Astrocyte of the cerebellum (primary cell): ENCODE measurements at regions not wholly inside any gene's neighbourhood (a gene's known extent, or its start where the extent isn't known, plus 50 kb on each side); places are given as distances from the start of the nearest gene placed in this dataset.
A peak's percentile ranks its signal among the peaks of the same experiment; 100 is the strongest.

Experiments
- DNase-seq: peaks from one replicate; pipeline ENCODE4 v3.0.0-alpha.2; 2011; ENCODE audit warnings: low read depth
- H3K4me3 ChIP-seq: 2 replicates; pipeline ENCODE4 v1.5.1; 2011; ENCODE audit warnings: mild to moderate bottlenecking, low read depth, low read length, moderate library complexity
- in situ Hi-C: cut with HindIII; loops from 2 replicates; pipeline ENCODE4 v1.10.0; 2017; ENCODE audit warnings: low sequenced_read_pairs
- TF ChIP-seq, protein P1 (sequence below): IDR thresholded peaks from 2 replicates; pipeline ENCODE4 v1.5.1; 2012; ENCODE audit warnings: low read length, low read depth, moderate library complexity, mild to moderate bottlenecking; ENCODE audit errors: missing control alignments

DNA sequence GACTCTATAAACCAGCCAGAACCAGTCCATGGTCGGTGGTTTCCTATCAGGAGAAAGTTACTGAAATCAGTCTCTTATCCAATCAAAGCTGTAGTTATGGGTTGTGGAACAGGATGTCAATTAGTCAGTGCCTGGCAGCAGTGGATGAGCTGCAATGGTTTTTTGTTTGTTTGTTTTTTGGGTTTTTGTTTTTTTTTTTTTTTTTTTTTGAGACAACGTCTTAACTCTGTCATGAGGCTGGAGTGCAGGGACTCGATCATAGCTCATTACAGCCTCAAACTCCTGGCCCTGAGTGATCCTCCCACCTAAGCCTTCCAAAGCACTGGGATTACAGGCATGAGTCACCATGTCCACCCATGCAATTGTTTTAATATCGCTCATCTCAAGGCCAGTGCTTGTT lies 113.3 kb upstream of the CAND1 start:
- no peak for DNase-seq
- no peak overlapping the region for H3K4me3 ChIP-seq
- TF ChIP-seq, protein P1, sequence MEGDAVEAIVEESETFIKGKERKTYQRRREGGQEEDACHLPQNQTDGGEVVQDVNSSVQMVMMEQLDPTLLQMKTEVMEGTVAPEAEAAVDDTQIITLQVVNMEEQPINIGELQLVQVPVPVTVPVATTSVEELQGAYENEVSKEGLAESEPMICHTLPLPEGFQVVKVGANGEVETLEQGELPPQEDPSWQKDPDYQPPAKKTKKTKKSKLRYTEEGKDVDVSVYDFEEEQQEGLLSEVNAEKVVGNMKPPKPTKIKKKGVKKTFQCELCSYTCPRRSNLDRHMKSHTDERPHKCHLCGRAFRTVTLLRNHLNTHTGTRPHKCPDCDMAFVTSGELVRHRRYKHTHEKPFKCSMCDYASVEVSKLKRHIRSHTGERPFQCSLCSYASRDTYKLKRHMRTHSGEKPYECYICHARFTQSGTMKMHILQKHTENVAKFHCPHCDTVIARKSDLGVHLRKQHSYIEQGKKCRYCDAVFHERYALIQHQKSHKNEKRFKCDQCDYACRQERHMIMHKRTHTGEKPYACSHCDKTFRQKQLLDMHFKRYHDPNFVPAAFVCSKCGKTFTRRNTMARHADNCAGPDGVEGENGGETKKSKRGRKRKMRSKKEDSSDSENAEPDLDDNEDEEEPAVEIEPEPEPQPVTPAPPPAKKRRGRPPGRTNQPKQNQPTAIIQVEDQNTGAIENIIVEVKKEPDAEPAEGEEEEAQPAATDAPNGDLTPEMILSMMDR = no peak
- in situ Hi-C loops = no loop called here

DNA sequence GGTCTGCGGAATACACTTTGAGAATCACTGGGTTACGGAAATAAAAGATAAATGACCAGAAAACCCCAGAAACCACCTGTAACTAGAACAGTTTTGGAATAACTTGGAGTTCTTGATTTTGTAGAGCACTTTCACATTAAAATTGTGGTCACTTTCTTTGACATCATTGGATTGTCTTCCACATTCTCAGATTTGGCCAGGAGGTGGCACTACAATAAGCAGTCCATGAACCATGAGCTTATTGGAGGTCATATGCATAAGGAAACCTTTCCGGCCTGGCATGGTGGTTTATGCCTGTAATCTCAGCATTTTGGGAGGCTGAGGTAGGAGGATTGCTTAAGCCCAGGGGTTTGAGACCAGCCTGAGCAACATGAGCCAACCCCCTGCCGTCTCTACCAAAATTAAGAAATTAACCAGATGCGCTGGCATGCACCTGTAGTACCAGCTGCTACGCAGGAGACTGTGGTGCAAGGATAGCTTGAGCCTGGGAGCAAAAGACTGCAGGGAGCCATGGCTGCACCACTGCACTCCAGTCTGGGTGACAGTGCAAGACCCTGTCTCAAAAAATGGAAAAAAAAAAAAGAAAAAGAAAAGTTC lies 107.7 kb upstream of the CAND1 start:
- in situ Hi-C loops = no loop called here
- H3K4me3 ChIP-seq = no peak overlapping the region
- TF ChIP-seq, protein P1 = peak; percentile 50
- DNase-seq = no peak

- in situ Hi-C loops = no loop called here
- H3K4me3 ChIP-seq = no peak overlapping the region
- TF ChIP-seq, protein P1 = no peak
- no peak for DNase-seq
These were observed 95.9 kb upstream of the CAND1 start for GRCh38 chr12:67173258-67173657.

GRCh38 chr12:67182551-67182950 lies 86.6 kb upstream of the CAND1 start:
- TF ChIP-seq, protein P1 = no peak
- in situ Hi-C loops = no loop called here
- DNase-seq = no peak
- H3K4me3 ChIP-seq = no peak overlapping the region

GRCh38 chr12:67193704-67194103 lies 75.5 kb upstream of the CAND1 start:
- H3K4me3 ChIP-seq = no peak overlapping the region
- TF ChIP-seq, protein P1 = no peak
- peak; percentile 28 for DNase-seq
- in situ Hi-C loops = no loop called here

GRCh38 chr12:67200386-67200785 lies 68.8 kb upstream of the CAND1 start:
- in situ Hi-C loops = loop anchor here (5.0 kb wide), 1 partner anchor 88 kb away; no protein-coding TSS in a partner anchor
- TF ChIP-seq, protein P1 = no peak
- DNase-seq = no peak
- H3K4me3 ChIP-seq = no peak overlapping the region
